ENCODE measurements at regions not wholly inside any gene's neighbourhood (a gene's known extent, or its start where the extent isn't known, plus 50 kb on each side); places are given as distances from the start of the nearest gene placed in this dataset.

DNA sequence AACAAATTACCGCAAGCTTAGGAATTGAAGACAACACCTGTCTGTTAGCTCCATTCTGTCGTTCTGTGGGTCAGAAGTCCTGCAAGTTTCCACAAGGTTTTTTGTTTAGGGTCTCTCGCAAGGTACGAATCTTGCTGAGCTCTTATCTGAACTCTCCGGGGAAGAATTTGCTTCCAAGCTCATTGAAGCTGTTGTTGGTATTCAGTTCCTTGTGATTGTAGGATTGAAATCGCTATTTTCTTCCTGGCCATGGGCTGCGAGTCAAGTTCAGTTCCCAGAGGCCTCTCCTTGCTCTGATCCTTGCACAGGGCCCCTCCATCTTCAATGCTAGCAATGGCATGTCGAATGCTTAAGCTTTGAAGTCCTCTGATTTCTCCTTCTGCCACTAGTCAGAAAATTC, 53.5 kb upstream of the CNTLN start:
- TF ChIP-seq, protein P1, sequence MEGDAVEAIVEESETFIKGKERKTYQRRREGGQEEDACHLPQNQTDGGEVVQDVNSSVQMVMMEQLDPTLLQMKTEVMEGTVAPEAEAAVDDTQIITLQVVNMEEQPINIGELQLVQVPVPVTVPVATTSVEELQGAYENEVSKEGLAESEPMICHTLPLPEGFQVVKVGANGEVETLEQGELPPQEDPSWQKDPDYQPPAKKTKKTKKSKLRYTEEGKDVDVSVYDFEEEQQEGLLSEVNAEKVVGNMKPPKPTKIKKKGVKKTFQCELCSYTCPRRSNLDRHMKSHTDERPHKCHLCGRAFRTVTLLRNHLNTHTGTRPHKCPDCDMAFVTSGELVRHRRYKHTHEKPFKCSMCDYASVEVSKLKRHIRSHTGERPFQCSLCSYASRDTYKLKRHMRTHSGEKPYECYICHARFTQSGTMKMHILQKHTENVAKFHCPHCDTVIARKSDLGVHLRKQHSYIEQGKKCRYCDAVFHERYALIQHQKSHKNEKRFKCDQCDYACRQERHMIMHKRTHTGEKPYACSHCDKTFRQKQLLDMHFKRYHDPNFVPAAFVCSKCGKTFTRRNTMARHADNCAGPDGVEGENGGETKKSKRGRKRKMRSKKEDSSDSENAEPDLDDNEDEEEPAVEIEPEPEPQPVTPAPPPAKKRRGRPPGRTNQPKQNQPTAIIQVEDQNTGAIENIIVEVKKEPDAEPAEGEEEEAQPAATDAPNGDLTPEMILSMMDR (optimal IDR thresholded peaks at IDR 0.05 in 1 of 3, IDR thresholded peaks at IDR 0.05 in 1 of 3, conservative IDR thresholded peaks at IDR 0.05 in 1 of 3; ENCODE audit: extremely low read depth in 1 of 3, insufficient read depth in 2 of 3, low read length in 3 of 3), result no peak
- TF ChIP-seq EZH2 (IDR thresholded peaks at IDR 0.05; ENCODE audit: low read length), result no peak

Measured in keratinocyte (primary cell).